HG02623 (cell line): ENCODE measurements at regions not wholly inside any gene's neighbourhood (a gene's known extent, or its start where the extent isn't known, plus 50 kb on each side); places are given as distances from the start of the nearest gene placed in this dataset.
"Not testable (repeated sequence)": the region's sequence is repeated elsewhere in the genome, so short reads cannot be mapped to it uniquely, and the experiment has no call there.

ENCODE experiments used
- ATAC-seq: cut with Tn5 transposase; IDR thresholded peaks from one replicate; pipeline ENCODE4 v1.9.1; 2021; ENCODE audit warnings: moderate library complexity; ENCODE audit not compliant: unreplicated experiment

- no peak for ATAC-seq
Measured at GRCh38 chr20:22529150-22530019, 55.0 kb downstream of the FOXA2 start.

GRCh38 chr20:22526512-22527012 is 57.8 kb downstream of the FOXA2 start:
- ATAC-seq, result no peak

- ATAC-seq, result no peak
Measured at GRCh38 chr20:22525821-22526220, 58.6 kb downstream of the FOXA2 start.

GRCh38 chr20:22525069-22525820 is 59.1 kb downstream of the FOXA2 start:
- ATAC-seq, result no peak

- ATAC-seq, result no peak
Measured at GRCh38 chr20:22524393-22525015, 59.9 kb downstream of the FOXA2 start.

- ATAC-seq, result no peak
Measured at GRCh38 chr20:22523499-22524392, 60.6 kb downstream of the FOXA2 start.

GRCh38 chr20:22523128-22523498 is 61.3 kb downstream of the FOXA2 start:
- ATAC-seq, result no peak

- ATAC-seq, result no peak
Measured at GRCh38 chr20:22522701-22523100, 61.7 kb downstream of the FOXA2 start.

GRCh38 chr20:22521940-22522339 is 62.4 kb downstream of the FOXA2 start:
- ATAC-seq, result not testable (repeated sequence)

GRCh38 chr20:22520381-22520780 is 64.0 kb downstream of the FOXA2 start:
- ATAC-seq, result no peak

- no peak for ATAC-seq
Measured at GRCh38 chr20:22515264-22515663, 69.1 kb downstream of the FOXA2 start.

- no peak for ATAC-seq
Measured at GRCh38 chr20:22513574-22513973, 70.8 kb downstream of the FOXA2 start.

- ATAC-seq, result no peak
Measured at GRCh38 chr20:22512911-22513489, 71.4 kb downstream of the FOXA2 start.

GRCh38 chr20:22511943-22512910 is 72.1 kb downstream of the FOXA2 start:
- ATAC-seq, result no peak

- no peak for ATAC-seq
Measured at GRCh38 chr20:22509843-22510147, 74.6 kb downstream of the FOXA2 start.

- no peak for ATAC-seq
Measured at GRCh38 chr20:22509090-22509842, 75.1 kb downstream of the FOXA2 start.

GRCh38 chr20:22508426-22508825 is 75.9 kb downstream of the FOXA2 start:
- ATAC-seq, result no peak

GRCh38 chr20:22507240-22507961 is 77.0 kb downstream of the FOXA2 start:
- ATAC-seq, result no peak
